ENCODE measurements at regions not wholly inside any gene's neighbourhood (a gene's known extent, or its start where the extent isn't known, plus 50 kb on each side); places are given as distances from the start of the nearest gene placed in this dataset.

- TF ChIP-seq, protein P1, sequence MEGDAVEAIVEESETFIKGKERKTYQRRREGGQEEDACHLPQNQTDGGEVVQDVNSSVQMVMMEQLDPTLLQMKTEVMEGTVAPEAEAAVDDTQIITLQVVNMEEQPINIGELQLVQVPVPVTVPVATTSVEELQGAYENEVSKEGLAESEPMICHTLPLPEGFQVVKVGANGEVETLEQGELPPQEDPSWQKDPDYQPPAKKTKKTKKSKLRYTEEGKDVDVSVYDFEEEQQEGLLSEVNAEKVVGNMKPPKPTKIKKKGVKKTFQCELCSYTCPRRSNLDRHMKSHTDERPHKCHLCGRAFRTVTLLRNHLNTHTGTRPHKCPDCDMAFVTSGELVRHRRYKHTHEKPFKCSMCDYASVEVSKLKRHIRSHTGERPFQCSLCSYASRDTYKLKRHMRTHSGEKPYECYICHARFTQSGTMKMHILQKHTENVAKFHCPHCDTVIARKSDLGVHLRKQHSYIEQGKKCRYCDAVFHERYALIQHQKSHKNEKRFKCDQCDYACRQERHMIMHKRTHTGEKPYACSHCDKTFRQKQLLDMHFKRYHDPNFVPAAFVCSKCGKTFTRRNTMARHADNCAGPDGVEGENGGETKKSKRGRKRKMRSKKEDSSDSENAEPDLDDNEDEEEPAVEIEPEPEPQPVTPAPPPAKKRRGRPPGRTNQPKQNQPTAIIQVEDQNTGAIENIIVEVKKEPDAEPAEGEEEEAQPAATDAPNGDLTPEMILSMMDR (IDR thresholded peaks at IDR 0.05) = no peak
- no peak for TF ChIP-seq POLR2A (IDR thresholded peaks at IDR 0.05)
Observed at GRCh38 chr1:229042482-229042881, 228.4 kb upstream of the RAB4A start.
